WTC11 (cell line): ENCODE measurements at regions not wholly inside any gene's neighbourhood (a gene's known extent, or its start where the extent isn't known, plus 50 kb on each side); places are given as distances from the start of the nearest gene placed in this dataset.
"Not testable (repeated sequence)": the region's sequence is repeated elsewhere in the genome, so short reads cannot be mapped to it uniquely, and the experiment has no call there.

ENCODE experiments used
- ATAC-seq: fragments of 200-7000 bp; cut with Tn5 transposase; 2 replicates; pipeline ENCODE4 v1.10.0; 2021; ENCODE audit warnings: mild to moderate bottlenecking, moderate library complexity
- CTCF ChIA-PET: fragments of 300-600 bp; sonication (Branson Sonifier 250); formaldehyde crosslinking; loops from one replicate; lab custom pipeline; 2021; ENCODE audit warnings: antibody characterized with exemption; lab: Charles Lee
- POLR2A ChIA-PET: fragments of 350-600 bp; sonication (Branson Sonifier 250); formaldehyde crosslinking; loops from one replicate; lab custom pipeline; 2021; ENCODE audit warnings: antibody characterized with exemption; lab: Charles Lee
- DNase-seq: peaks from one replicate; pipeline ENCODE4 v3.0.0; 2021; ENCODE audit warnings: low spot score
- H3K27ac Mint-ChIP-seq: 2 replicates; pipeline ENCODE4 v1.8.0; 2021; ENCODE audit warnings: mixed read lengths
- H3K27me3 Mint-ChIP-seq: 2 replicates; pipeline ENCODE4 v1.8.0; 2021; ENCODE audit warnings: low read depth, mild to moderate bottlenecking, moderate library complexity, mixed read lengths
- H3K36me3 Mint-ChIP-seq: 2 replicates; pipeline ENCODE4 v1.8.0; 2021; ENCODE audit warnings: mixed read lengths
- H3K4me1 Mint-ChIP-seq: 2 replicates; pipeline ENCODE4 v1.8.0; 2022; ENCODE audit warnings: mixed read lengths
- H3K4me3 Mint-ChIP-seq: 2 replicates; pipeline ENCODE4 v1.8.0; 2021; ENCODE audit warnings: mild to moderate bottlenecking, moderate library complexity, mixed read lengths
- H3K9me3 Mint-ChIP-seq: 2 replicates; pipeline ENCODE4 v1.8.0; 2021; ENCODE audit warnings: mixed read lengths
- AR ChIP-seq: fragments of 250-450 bp; sonication (Bioruptor Pico); IDR thresholded peaks from 2 replicates; pipeline ENCODE4 v1.9.0; 2021; ENCODE audit warnings: mild to moderate bottlenecking
- ATF2 ChIP-seq: sonication (generic); formaldehyde crosslinking; IDR thresholded peaks from 2 replicates; pipeline ENCODE4 v1.8.1; 2022; ENCODE audit warnings: low read depth, missing genetic modification reagents, borderline replicate concordance
- ATF6 ChIP-seq: sonication (generic); formaldehyde crosslinking; IDR thresholded peaks from 2 replicates; pipeline ENCODE4 v1.8.1; 2023; ENCODE audit warnings: mild to moderate bottlenecking, missing genetic modification reagents
- CBFB ChIP-seq: sonication (generic); formaldehyde crosslinking; IDR thresholded peaks from 2 replicates; pipeline ENCODE4 v1.8.1; 2022; ENCODE audit warnings: mild to moderate bottlenecking, low read depth, missing genetic modification reagents
- CREM ChIP-seq: sonication (generic); formaldehyde crosslinking; IDR thresholded peaks from 2 replicates; pipeline ENCODE4 v1.8.1; 2022; ENCODE audit warnings: mild to moderate bottlenecking, missing genetic modification reagents, moderate library complexity
- GRHL2 ChIP-seq: fragments of 250-450 bp; sonication (Bioruptor Pico); IDR thresholded peaks from 2 replicates; pipeline ENCODE4 v1.8.0; 2022; ENCODE audit warnings: mild to moderate bottlenecking, moderate library complexity; ENCODE audit not compliant: insufficient replicate concordance, severe bottlenecking
- JAZF1 ChIP-seq: fragments of 250-450 bp; sonication (Bioruptor Pico); IDR thresholded peaks from 2 replicates; pipeline ENCODE4 v1.9.0; 2021; ENCODE audit warnings: moderate library complexity, mild to moderate bottlenecking, inconsistent platforms
- MAX ChIP-seq: sonication (generic); formaldehyde crosslinking; IDR thresholded peaks from 2 replicates; pipeline ENCODE4 v1.8.0; 2022; ENCODE audit warnings: mild to moderate bottlenecking, missing genetic modification reagents
- MYBL2 ChIP-seq: sonication (generic); formaldehyde crosslinking; IDR thresholded peaks from 2 replicates; pipeline ENCODE4 v1.8.1; 2023; ENCODE audit warnings: mild to moderate bottlenecking, moderate library complexity, missing genetic modification reagents
- NR3C1 ChIP-seq: sonication (generic); formaldehyde crosslinking; conservative IDR thresholded peaks from 2 replicates; pipeline ENCODE4 v1.8.1; 2023; ENCODE audit warnings: low read depth, mild to moderate bottlenecking, missing genetic modification reagents
- PRDM15 ChIP-seq: sonication (generic); formaldehyde crosslinking; IDR thresholded peaks from 2 replicates; pipeline ENCODE4 v1.8.0; 2022; ENCODE audit warnings: missing genetic modification reagents
- PRRX2 ChIP-seq: fragments of 250-450 bp; sonication (Bioruptor Pico); IDR thresholded peaks from 2 replicates; pipeline ENCODE4 v1.8.0; 2021; ENCODE audit warnings: mild to moderate bottlenecking
- SP1 ChIP-seq: sonication (generic); formaldehyde crosslinking; conservative IDR thresholded peaks from 2 replicates; pipeline ENCODE4 v1.8.1; 2022; ENCODE audit warnings: missing genetic modification reagents
- USF1 ChIP-seq: sonication (generic); formaldehyde crosslinking; IDR thresholded peaks from 2 replicates; pipeline ENCODE4 v1.8.0; 2022; ENCODE audit warnings: mild to moderate bottlenecking, missing genetic modification reagents
- ZBTB21 ChIP-seq: sonication (generic); formaldehyde crosslinking; IDR thresholded peaks from 2 replicates; pipeline ENCODE4 v1.8.1; 2023; ENCODE audit warnings: mild to moderate bottlenecking, missing genetic modification reagents, borderline replicate concordance
- ZNF317 ChIP-seq: sonication (generic); formaldehyde crosslinking; IDR thresholded peaks from 2 replicates; pipeline ENCODE4 v1.8.1; 2023; ENCODE audit warnings: low read depth, mild to moderate bottlenecking, moderate library complexity, missing genetic modification reagents, borderline replicate concordance

GRCh38 chr1:228655796-228656394, 79.4 kb upstream of the RHOU start:
- ATAC-seq, result no peak
- H3K4me1 Mint-ChIP-seq, result no peaks in the 10 kb centered on the region
- no peak for TF ChIP-seq PRDM15
- TF ChIP-seq CBFB (CRISPR knock-in tag), result no peak
- no peak for TF ChIP-seq AR (CRISPR knock-in tag)
- TF ChIP-seq GRHL2 (CRISPR knock-in tag), result no peak
- TF ChIP-seq ZBTB21 (CRISPR knock-in tag), result no peak
- no peak for TF ChIP-seq CREM
- no peak for TF ChIP-seq USF1
- no peak for TF ChIP-seq JAZF1 (CRISPR knock-in tag)
- TF ChIP-seq ATF6 (CRISPR knock-in tag), result no peak
- no peak for TF ChIP-seq ZNF317 (CRISPR knock-in tag)
- TF ChIP-seq NR3C1 (CRISPR knock-in tag), result no peak
- TF ChIP-seq SP1 (CRISPR knock-in tag), result no peak
- TF ChIP-seq MYBL2 (CRISPR knock-in tag), result no peak
- TF ChIP-seq MAX (CRISPR knock-in tag), result no peak
- TF ChIP-seq ATF2 (CRISPR knock-in tag), result no peak
- TF ChIP-seq PRRX2, result no peak
- TF ChIP-seq, all 79 proteins: peak for 0
- ChIA-PET POLR2A (no interaction called here), CTCF (interaction anchor here (0.5 kb wide), 1 partner anchor 191 kb away, joined by 3 read pairs; no protein-coding TSS in a partner anchor)
- no peak for DNase-seq
- Mint-ChIP-seq H3K27me3 (peaks cover 15% of the 10 kb centered on the region), H3K9me3 (no peaks in the 10 kb centered on the region), H3K36me3 (no peaks in the 10 kb centered on the region), H3K27ac (no peak overlapping the region), H3K4me3 (no peak overlapping the region)

GRCh38 chr1:228662007-228662689, 73.1 kb upstream of the RHOU start:
- POLR2A ChIA-PET, H3K4me1 Mint-ChIP-seq, CTCF ChIA-PET: not testable (repeated sequence)

More at GRCh38 chr1:228662007-228662689, 73.1 kb upstream of the RHOU start:
- not testable (repeated sequence) for H3K9me3 Mint-ChIP-seq, H3K4me3 Mint-ChIP-seq, ATAC-seq, H3K27me3 Mint-ChIP-seq, H3K36me3 Mint-ChIP-seq, H3K27ac Mint-ChIP-seq, DNase-seq
